ENCODE measurements at regions not wholly inside any gene's neighbourhood (a gene's known extent, or its start where the extent isn't known, plus 50 kb on each side); places are given as distances from the start of the nearest gene placed in this dataset.

GRCh38 chr18:53664575-53664974 is 559.9 kb downstream of the MBD2 start:
- TF ChIP-seq CTCF (conservative IDR thresholded peaks at IDR 0.05; ENCODE audit: low read depth, low read length) (no peak), POLR2A (IDR thresholded peaks at IDR 0.05; ENCODE audit: low read depth, low read length) (no peak), RAD21 (IDR thresholded peaks at IDR 0.05; ENCODE audit: low read length) (no peak), CHD1 (IDR thresholded peaks at IDR 0.05; ENCODE audit: low read depth, low read length) (no peak), RCOR1 (IDR thresholded peaks at IDR 0.05; ENCODE audit: insufficient replicate concordance, low read length) (no peak), RFX5 (IDR thresholded peaks at IDR 0.05; ENCODE audit: low read depth, low read length) (no peak), MXI1 (IDR thresholded peaks at IDR 0.05; ENCODE audit: borderline replicate concordance, low read depth, low read length) (no peak), ELK1 (IDR thresholded peaks at IDR 0.05; ENCODE audit: borderline replicate concordance, low read depth, low read length) (no peak), CEBPB (IDR thresholded peaks at IDR 0.05; ENCODE audit: low read depth, low read length) (no peak), FOS (IDR thresholded peaks at IDR 0.05; ENCODE audit: low read depth, low read length) (no peak)
- TF ChIP-seq, protein P1, sequence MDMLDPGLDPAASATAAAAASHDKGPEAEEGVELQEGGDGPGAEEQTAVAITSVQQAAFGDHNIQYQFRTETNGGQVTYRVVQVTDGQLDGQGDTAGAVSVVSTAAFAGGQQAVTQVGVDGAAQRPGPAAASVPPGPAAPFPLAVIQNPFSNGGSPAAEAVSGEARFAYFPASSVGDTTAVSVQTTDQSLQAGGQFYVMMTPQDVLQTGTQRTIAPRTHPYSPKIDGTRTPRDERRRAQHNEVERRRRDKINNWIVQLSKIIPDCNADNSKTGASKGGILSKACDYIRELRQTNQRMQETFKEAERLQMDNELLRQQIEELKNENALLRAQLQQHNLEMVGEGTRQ (IDR thresholded peaks at IDR 0.05; ENCODE audit: low read depth, low read length): no peak

Measured in IMR-90 (cell line).